Lung microvascular endothelial cell (primary cell): ENCODE measurements at regions not wholly inside any gene's neighbourhood (a gene's known extent, or its start where the extent isn't known, plus 50 kb on each side); places are given as distances from the start of the nearest gene placed in this dataset.

ENCODE experiments used
- DNase-seq, 2 donors: peaks; one replicate each; pipeline versions ENCODE4 v3.0.0 to v3.0.0-alpha.2; 2010; ENCODE audit warnings: low read depth in 2 of 2

GRCh38 chr16:7014756-7015155 is 317.9 kb upstream of the RBFOX1 start:
- no peak for DNase-seq

- DNase-seq, result peak; percentile 14 to 20
Measured at GRCh38 chr16:7013990-7014389, 318.7 kb upstream of the RBFOX1 start.

GRCh38 chr16:7004266-7004665 is 328.4 kb upstream of the RBFOX1 start:
- DNase-seq, result no peak

- no peak for DNase-seq
Measured at GRCh38 chr16:6993544-6993943, 339.1 kb upstream of the RBFOX1 start.

- DNase-seq, result no peak
Measured at GRCh38 chr16:6988846-6989245, 343.8 kb upstream of the RBFOX1 start.

GRCh38 chr16:6977916-6978315 is 354.7 kb upstream of the RBFOX1 start:
- DNase-seq, result no peak

- no peak for DNase-seq
Measured at GRCh38 chr16:6977291-6977690, 355.4 kb upstream of the RBFOX1 start.

GRCh38 chr16:6976716-6977115 is 355.9 kb upstream of the RBFOX1 start:
- DNase-seq, result no peak

GRCh38 chr16:6970171-6970857 is 362.3 kb upstream of the RBFOX1 start:
- DNase-seq, result no peak

GRCh38 chr16:6969594-6969993 is 363.1 kb upstream of the RBFOX1 start:
- no peak for DNase-seq

- no peak for DNase-seq
Measured at GRCh38 chr16:6967796-6968320, 364.8 kb upstream of the RBFOX1 start.

GRCh38 chr16:6966925-6967324 is 365.7 kb upstream of the RBFOX1 start:
- no peak for DNase-seq

- DNase-seq, result no peak
Measured at GRCh38 chr16:6964679-6965078, 368.0 kb upstream of the RBFOX1 start.

GRCh38 chr16:6961704-6962103 is 370.9 kb upstream of the RBFOX1 start:
- no peak for DNase-seq

GRCh38 chr16:6958184-6958583 is 374.5 kb upstream of the RBFOX1 start:
- DNase-seq, result no peak

GRCh38 chr16:6957681-6958080 is 375.0 kb upstream of the RBFOX1 start:
- DNase-seq, result no peak

- DNase-seq, result no peak
Measured at GRCh38 chr16:6956511-6956910, 376.1 kb upstream of the RBFOX1 start.

GRCh38 chr16:6955303-6955702 is 377.3 kb upstream of the RBFOX1 start:
- DNase-seq, result no peak

GRCh38 chr16:6949240-6949639 is 383.4 kb upstream of the RBFOX1 start:
- DNase-seq, result no peak

- DNase-seq, result no peak
Measured at GRCh38 chr16:6947291-6947690, 385.4 kb upstream of the RBFOX1 start.

GRCh38 chr16:6946802-6947201 is 385.8 kb upstream of the RBFOX1 start:
- DNase-seq, result no peak

GRCh38 chr16:6946106-6946505 is 386.5 kb upstream of the RBFOX1 start:
- DNase-seq, result no peak

GRCh38 chr16:6940968-6941367 is 391.7 kb upstream of the RBFOX1 start:
- DNase-seq, result no peak

- DNase-seq, result no peak
Measured at GRCh38 chr16:6937641-6938040, 395.0 kb upstream of the RBFOX1 start.
